GM10266 (cell line): ENCODE measurements at regions not wholly inside any gene's neighbourhood (a gene's known extent, or its start where the extent isn't known, plus 50 kb on each side); places are given as distances from the start of the nearest gene placed in this dataset.

ENCODE experiments used
- DNase-seq: peaks from one replicate; pipeline ENCODE4 v3.0.0; 2012; ENCODE audit errors: extremely low spot score
- CTCF ChIP-seq: IDR thresholded peaks from 2 replicates; pipeline ENCODE4 v1.5.1; 2012; ENCODE audit warnings: mild to moderate bottlenecking, low read depth; ENCODE audit not compliant: control insufficient read depth, insufficient read depth; ENCODE audit errors: missing control alignments

GRCh38 chr6:22349051-22349450, 52.2 kb upstream of the PRL start:
- no peak for DNase-seq
- TF ChIP-seq CTCF: no peak

GRCh38 chr6:22349528-22349927, 52.7 kb upstream of the PRL start:
- no peak for DNase-seq
- no peak for TF ChIP-seq CTCF

- no peak for TF ChIP-seq CTCF
- no peak for DNase-seq
These were observed 53.3 kb upstream of the PRL start for GRCh38 chr6:22350109-22350508.

DNA sequence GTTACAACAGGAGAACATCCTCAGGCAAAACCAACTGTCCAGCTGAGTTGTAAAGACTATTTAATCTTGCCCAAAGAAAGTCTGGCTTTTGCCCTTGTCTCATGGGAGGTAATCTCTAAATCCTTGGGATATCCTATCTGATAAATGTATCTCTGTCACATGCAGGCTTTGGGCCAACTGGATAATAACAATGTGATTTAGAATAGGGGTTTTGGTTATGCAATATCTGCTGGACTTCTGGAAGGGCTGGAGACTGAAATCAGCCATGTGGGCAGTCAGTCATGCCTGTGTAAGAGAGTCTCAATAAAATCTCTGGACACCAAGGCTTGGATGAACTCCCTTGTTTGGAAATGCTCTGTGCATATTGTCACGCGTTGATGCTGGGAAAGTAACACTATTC, 56.3 kb upstream of the PRL start:
- no peak for DNase-seq
- no peak for TF ChIP-seq CTCF

DNA sequence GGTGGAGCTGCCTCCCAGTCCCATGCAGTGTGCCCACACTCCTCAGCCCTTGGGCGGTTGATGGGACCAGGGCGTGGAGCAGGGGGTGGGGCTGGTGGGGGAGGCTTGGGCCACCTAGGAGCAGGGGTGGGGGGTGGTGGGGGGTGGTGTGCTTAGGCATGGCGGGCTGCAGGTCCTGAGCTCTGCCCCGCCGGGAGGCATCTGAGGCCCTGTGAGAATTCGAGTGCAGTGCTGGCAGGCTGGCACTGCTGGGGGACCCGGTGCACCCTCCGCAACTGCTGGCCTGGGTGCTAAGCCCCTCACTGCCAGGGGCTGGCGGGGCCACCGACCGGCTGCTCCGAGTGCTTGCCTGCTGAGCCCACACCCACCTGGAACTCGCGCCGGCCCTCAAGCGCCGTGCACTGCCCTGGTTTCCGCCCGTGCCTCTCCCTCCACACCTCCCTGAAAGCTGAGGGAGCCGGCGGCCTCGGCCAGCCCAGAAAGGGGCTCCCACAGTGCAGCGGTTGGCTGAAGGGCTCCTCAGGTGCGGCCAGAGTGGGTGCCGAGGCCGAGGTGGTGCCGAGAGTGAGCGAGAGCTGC, 59.6 kb upstream of the PRL start:
- no peak for TF ChIP-seq CTCF

DNA sequence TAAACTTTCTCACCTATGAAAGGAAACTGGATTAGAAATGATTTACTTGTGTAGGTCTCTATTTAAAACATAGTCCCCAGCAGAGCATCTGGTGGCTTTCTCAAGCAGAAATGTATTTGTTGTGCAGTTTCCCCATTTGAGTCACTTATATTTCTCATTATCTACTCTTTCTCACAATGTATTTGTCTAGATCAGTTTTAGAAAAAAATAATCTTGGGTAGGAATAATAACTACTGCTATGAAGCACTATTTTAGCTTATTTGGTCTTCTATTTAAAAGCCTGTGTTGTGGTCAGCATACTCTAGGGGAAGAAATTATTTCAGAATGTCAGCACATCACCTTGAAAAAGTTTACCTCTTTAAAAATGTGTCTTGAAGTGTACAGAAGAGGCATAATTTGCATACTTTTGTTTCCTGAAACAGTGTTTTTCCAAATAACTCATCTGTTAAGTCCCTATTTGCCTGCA, 60.9 kb upstream of the PRL start:
- no peak for TF ChIP-seq CTCF
- peak; percentile 15 for DNase-seq

More for the DNA sequence above, 59.6 kb upstream of the PRL start:
- DNase-seq: no peak

GRCh38 chr6:22361576-22361975, 64.7 kb upstream of the PRL start:
- no peak for TF ChIP-seq CTCF
- DNase-seq: no peak
